ENCODE measurements at regions not wholly inside any gene's neighbourhood (a gene's known extent, or its start where the extent isn't known, plus 50 kb on each side); places are given as distances from the start of the nearest gene placed in this dataset.

DNA sequence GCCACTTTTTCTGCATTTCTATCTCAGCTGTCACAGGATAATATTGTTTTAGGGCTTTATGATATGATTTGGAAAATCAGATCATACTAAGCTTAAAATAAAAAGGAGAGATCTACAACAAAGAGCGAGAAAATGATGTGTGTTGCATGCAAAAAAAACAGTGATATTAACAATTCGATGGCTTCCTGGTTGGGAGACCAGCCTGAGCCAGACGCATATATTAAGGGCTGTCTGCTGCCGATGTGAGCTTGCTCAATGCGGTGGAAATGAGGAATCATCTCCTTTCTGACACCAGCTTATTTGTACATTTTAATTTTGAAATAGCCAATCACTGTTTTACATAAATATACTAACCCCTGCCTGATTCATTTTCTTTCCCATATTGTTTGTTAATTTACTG lies 862.6 kb downstream of the USP25 start:
- TF ChIP-seq, protein P1, sequence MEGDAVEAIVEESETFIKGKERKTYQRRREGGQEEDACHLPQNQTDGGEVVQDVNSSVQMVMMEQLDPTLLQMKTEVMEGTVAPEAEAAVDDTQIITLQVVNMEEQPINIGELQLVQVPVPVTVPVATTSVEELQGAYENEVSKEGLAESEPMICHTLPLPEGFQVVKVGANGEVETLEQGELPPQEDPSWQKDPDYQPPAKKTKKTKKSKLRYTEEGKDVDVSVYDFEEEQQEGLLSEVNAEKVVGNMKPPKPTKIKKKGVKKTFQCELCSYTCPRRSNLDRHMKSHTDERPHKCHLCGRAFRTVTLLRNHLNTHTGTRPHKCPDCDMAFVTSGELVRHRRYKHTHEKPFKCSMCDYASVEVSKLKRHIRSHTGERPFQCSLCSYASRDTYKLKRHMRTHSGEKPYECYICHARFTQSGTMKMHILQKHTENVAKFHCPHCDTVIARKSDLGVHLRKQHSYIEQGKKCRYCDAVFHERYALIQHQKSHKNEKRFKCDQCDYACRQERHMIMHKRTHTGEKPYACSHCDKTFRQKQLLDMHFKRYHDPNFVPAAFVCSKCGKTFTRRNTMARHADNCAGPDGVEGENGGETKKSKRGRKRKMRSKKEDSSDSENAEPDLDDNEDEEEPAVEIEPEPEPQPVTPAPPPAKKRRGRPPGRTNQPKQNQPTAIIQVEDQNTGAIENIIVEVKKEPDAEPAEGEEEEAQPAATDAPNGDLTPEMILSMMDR (IDR thresholded peaks at IDR 0.05; ENCODE audit: extremely low read depth, missing control alignments) = no peak
- DNase-seq (ENCODE audit: low spot score) = no peak

DNA sequence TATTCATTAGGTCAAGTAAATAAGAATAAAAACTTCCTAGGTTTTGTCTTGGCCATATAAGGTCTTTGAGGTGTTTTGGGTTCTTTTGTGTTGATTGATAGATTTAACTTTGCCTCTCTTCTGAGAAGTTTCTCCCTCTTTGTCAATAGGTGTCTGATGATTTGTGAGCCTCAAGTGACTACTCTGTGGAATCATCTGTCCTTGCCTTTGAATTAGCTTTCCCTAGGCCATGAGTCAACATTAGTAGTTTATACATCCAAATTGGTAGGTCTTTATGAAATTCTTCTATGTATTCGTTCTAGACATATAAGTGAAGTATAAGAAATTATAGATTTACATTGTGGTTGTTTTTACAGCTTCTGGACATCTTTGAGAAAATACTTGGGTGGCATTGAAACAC lies 864.4 kb downstream of the USP25 start:
- DNase-seq (ENCODE audit: low spot score) = no peak
- TF ChIP-seq, protein P1 (IDR thresholded peaks at IDR 0.05; ENCODE audit: extremely low read depth, missing control alignments) = no peak

DNA sequence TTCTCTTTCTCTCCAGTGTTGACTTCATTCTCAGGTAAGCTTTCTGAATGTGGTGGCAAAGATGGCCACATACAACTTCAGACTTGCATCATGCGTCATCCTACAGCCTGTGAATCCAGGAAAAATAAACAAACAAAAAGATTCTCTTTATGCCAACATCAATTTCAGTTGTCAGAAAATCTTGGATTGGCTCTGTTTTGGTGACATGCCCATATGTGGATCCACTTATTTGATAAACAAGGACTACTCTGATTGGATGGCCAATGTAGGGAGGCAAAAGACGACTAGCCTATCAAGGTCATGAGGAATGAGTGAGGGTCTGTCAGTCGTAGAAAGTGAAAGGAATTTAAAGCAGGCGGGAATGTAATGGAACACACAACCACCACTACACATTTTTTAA lies 866.6 kb downstream of the USP25 start:
- TF ChIP-seq, protein P1 (IDR thresholded peaks at IDR 0.05; ENCODE audit: extremely low read depth, missing control alignments) = no peak
- DNase-seq (ENCODE audit: low spot score) = no peak

DNA sequence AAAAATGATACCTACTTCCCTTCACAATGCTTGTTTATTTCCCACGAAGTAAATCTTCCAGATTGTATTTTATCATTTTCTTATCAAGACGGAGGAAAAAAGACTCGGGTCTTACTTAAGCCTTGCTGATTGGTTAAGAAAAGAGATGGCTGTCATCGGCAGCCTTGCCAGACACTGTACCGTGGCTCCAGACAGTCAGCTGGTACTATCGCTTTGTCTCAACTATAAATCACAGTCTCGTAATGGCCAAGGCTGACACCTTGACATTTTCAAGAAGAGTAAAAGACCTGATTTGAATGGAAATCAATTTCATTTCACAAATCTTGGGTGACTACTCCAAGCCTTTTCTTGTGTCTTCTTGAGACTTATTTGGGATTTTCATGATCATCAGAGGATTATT lies 868.0 kb downstream of the USP25 start:
- no peak for DNase-seq (ENCODE audit: low spot score)
- TF ChIP-seq, protein P1 (IDR thresholded peaks at IDR 0.05; ENCODE audit: extremely low read depth, missing control alignments) = no peak

DNA sequence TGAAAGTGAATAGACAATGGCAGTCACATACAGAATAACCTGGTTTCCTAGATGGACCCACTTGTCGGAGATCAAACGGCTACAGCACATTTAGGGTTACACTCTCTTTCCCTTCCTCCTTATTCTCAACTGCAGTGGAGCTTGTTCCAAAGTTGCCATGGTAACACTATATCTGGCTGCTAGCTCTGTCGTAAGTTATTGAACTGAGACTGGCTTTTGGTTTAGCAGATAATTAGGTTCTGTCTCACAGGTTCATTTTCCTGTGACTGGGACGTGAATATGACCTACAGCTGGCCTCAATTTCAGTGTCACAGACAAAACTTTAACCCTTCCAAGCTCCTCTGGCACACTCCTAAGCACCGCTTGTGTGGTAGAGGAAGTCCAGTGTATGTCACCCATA lies 875.8 kb downstream of the USP25 start:
- TF ChIP-seq, protein P1 (IDR thresholded peaks at IDR 0.05; ENCODE audit: extremely low read depth, missing control alignments) = no peak
- no peak for DNase-seq (ENCODE audit: low spot score)

DNA sequence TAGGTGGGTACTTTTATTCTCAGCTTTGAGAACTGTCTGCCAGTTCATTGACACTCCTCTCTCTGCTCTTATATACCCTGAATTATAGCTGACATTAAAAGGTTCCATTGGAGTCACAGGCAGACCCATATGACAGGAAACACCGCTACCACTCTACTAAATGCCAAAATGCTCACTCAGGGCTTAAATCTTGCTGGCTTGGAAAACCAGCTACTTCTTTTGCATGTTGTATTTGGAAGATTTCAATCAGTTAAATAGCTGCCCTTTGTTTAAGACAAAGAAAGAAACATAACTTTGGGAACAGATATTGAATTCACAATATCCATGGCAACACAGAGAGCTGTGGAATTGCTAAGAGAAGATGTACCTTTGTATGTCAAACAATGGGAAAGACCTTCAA lies 876.5 kb downstream of the USP25 start:
- DNase-seq (ENCODE audit: low spot score) = no peak
- TF ChIP-seq, protein P1 (IDR thresholded peaks at IDR 0.05; ENCODE audit: extremely low read depth, missing control alignments) = no peak

DNA sequence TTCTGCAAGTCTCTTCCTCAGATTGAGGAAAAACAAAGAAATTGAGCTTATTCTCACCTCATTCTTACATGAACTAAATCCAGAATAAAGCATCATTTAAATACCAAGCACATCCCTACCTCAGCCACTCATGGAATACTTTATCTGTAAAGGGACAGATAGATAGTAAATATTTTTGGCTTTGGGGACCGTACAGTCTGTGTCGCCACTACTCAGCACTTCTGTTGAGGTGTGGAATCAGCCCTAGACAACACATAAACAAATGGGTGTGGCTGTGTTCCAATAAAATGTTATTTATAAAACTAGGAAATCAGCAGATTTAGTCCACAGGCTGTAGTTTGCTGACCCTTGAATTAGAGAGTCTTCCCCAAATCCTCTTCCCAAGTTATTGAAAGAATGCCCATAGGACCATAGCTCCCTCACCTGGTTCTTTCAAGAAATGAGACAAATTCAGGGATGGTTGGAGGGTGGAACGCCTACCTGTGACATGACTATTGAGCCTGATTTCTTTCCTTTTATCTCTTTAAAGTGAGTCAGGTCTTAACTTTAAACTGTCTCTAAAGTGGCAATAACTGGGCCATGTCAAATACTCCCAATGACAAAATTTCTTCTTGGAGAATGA lies 878.5 kb downstream of the USP25 start:
- no peak for DNase-seq (ENCODE audit: low spot score)

More for the DNA sequence above, 878.5 kb downstream of the USP25 start:
- TF ChIP-seq, protein P1 (IDR thresholded peaks at IDR 0.05; ENCODE audit: extremely low read depth, missing control alignments) = no peak

Measured in GM20000 (cell line).